Fibroblast of lung (primary cell): ENCODE measurements at regions not wholly inside any gene's neighbourhood (a gene's known extent, or its start where the extent isn't known, plus 50 kb on each side); places are given as distances from the start of the nearest gene placed in this dataset.

Experiments
- DNase-seq, 2 donors: peaks; one replicate each; pipeline versions ENCODE4 v3.0.0 to v3.0.0-alpha.2; 2010; ENCODE audit warnings: low read depth in 2 of 2
- H2AFZ ChIP-seq: 2 replicates; pipeline ENCODE4 v1.5.1; 2012; ENCODE audit warnings: low read length, control low read depth, inconsistent platforms
- H3K27ac ChIP-seq: 2 replicates; pipeline ENCODE4 v1.5.1; 2011; ENCODE audit warnings: low read length, control low read depth; ENCODE audit not compliant: insufficient read depth
- H3K27me3 ChIP-seq: 2 replicates; pipeline ENCODE4 v1.5.1; 2011; ENCODE audit warnings: mild to moderate bottlenecking, low read length; ENCODE audit not compliant: control insufficient read depth, insufficient read depth
- H3K36me3 ChIP-seq: 2 replicates; pipeline ENCODE4 v1.5.1; 2011; ENCODE audit warnings: low read length; ENCODE audit not compliant: control insufficient read depth, insufficient read depth
- H3K4me1 ChIP-seq: 2 replicates; pipeline ENCODE4 v1.5.1; 2011; ENCODE audit warnings: low read length; ENCODE audit not compliant: control insufficient read depth, insufficient read depth; ENCODE audit errors: extremely low read depth
- H3K4me2 ChIP-seq: 2 replicates; pipeline ENCODE4 v1.5.1; 2011; ENCODE audit warnings: low read length, control low read depth; ENCODE audit not compliant: insufficient read depth; ENCODE audit errors: extremely low read depth
- H3K4me3 ChIP-seq, 4 experiments: fragments of 200-600 bp in 1 of 4; sonication (generic) in 1 of 4; replicated peaks in 1 of 4; 2 replicates each; pipeline ENCODE4 v1.5.1; 2011 to 2016; ENCODE audit warnings: low read length in 4 of 4, low read depth in 3 of 4, mild to moderate bottlenecking in 3 of 4, control low read depth in 2 of 4, inconsistent platforms in 1 of 4, mixed read lengths in 1 of 4; ENCODE audit not compliant: insufficient read depth in 1 of 4; ENCODE audit errors: control extremely low read depth in 1 of 4
- H3K79me2 ChIP-seq: 2 replicates; pipeline ENCODE4 v1.5.1; 2012; ENCODE audit warnings: mild to moderate bottlenecking, low read length, inconsistent platforms; ENCODE audit not compliant: control insufficient read depth, insufficient read depth
- H3K9ac ChIP-seq: 2 replicates; pipeline ENCODE4 v1.5.1; 2011; ENCODE audit warnings: mild to moderate bottlenecking, low read length, control low read depth; ENCODE audit not compliant: insufficient read depth
- H3K9me3 ChIP-seq: 2 replicates; pipeline ENCODE4 v1.5.1; 2012; ENCODE audit warnings: low read depth, low read length; ENCODE audit not compliant: control insufficient read depth, insufficient read depth
- H4K20me1 ChIP-seq: 2 replicates; pipeline ENCODE4 v1.5.1; 2011; ENCODE audit warnings: low read length; ENCODE audit not compliant: control insufficient read depth, insufficient read depth; ENCODE audit errors: extremely low read depth
- EZH2 ChIP-seq: IDR thresholded peaks from 2 replicates; pipeline ENCODE4 v1.5.1; 2012; ENCODE audit warnings: low read length, control low read depth, mild to moderate bottlenecking; ENCODE audit errors: missing control alignments
- TF ChIP-seq, protein P1 (sequence below), 2 donors: IDR thresholded peaks in 1 of 2; conservative IDR thresholded peaks in 1 of 2; 1 replicate in 1 of 2; 2 replicates in 1 of 2; pipeline ENCODE4 v1.5.1; 2011 to 2012; ENCODE audit warnings: low read length in 2 of 2, control low read depth in 1 of 2, inconsistent platforms in 1 of 2, low read depth in 1 of 2, mild to moderate bottlenecking in 1 of 2

DNA sequence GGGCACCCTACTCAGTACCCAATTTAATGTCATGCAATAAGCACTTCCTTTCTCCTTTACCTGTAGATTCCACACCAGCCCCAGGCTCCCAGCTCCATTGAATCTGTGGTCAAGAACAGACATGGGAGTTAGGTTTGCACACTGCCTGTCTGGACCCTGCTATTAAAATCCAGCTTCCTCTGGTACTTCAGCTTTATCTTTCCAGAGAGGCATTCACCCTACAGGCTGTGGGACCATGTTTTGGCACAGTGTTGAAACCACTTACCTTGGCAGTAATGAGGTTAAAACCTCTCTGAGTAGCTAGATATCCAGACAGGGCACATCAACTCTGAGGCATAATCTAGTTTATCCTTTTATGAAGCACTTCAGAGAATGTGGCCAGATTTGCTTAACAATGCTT lies 191.5 kb upstream of the PCSK5 start:
- H3K4me1 ChIP-seq: no peaks in the 10 kb centered on the region
- H3K27me3 ChIP-seq: no peaks in the 10 kb centered on the region
- H3K4me2 ChIP-seq: no peak overlapping the region
- H2AFZ ChIP-seq: no peak overlapping the region
- H3K27ac ChIP-seq: no peak overlapping the region
- no peaks in the 10 kb centered on the region for H3K79me2 ChIP-seq
- no peak overlapping the region for H3K4me3 ChIP-seq
- no peak overlapping the region for H3K9ac ChIP-seq
- DNase-seq: no peak
- H4K20me1 ChIP-seq: no peaks in the 10 kb centered on the region
- no peaks in the 10 kb centered on the region for H3K36me3 ChIP-seq
- no peaks in the 10 kb centered on the region for H3K9me3 ChIP-seq
- TF ChIP-seq, protein P1, sequence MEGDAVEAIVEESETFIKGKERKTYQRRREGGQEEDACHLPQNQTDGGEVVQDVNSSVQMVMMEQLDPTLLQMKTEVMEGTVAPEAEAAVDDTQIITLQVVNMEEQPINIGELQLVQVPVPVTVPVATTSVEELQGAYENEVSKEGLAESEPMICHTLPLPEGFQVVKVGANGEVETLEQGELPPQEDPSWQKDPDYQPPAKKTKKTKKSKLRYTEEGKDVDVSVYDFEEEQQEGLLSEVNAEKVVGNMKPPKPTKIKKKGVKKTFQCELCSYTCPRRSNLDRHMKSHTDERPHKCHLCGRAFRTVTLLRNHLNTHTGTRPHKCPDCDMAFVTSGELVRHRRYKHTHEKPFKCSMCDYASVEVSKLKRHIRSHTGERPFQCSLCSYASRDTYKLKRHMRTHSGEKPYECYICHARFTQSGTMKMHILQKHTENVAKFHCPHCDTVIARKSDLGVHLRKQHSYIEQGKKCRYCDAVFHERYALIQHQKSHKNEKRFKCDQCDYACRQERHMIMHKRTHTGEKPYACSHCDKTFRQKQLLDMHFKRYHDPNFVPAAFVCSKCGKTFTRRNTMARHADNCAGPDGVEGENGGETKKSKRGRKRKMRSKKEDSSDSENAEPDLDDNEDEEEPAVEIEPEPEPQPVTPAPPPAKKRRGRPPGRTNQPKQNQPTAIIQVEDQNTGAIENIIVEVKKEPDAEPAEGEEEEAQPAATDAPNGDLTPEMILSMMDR (conservative IDR thresholded peaks at IDR 0.05 in 1 of 2, IDR thresholded peaks at IDR 0.05 in 1 of 2; ENCODE audit: low read depth in 1 of 2, low read length in 2 of 2): no peak
- no peak for TF ChIP-seq EZH2

DNA sequence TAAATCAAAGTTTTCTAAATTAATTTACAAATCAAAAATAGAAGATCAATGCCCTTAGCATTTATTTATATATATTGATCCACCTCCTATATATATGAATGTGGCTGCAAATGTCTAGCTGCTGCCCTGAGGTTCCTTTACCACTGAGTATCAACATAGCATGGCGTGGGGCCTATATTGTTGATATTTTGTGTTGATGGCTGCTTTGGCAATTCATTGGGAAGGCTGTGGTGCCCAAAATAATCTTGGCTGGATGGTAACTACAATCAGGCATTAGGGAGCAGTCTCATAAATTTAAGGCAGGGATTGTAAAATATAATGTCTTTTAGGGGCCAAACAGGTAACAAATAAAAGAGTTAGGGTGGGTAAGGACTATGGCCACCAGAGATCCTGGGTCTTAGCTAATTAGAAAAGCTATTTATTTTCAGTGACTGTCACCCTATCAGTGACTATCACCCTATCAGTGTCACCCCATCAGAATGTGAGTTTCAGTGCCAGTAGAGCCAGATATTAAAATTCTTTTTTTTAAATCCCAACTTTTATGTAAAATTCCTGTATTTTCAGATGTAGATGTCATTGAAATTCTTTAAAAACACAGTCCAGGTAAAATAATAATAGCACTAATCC lies 190.7 kb upstream of the PCSK5 start:
- no peaks in the 10 kb centered on the region for H3K36me3 ChIP-seq
- no peak overlapping the region for H3K27ac ChIP-seq
- no peaks in the 10 kb centered on the region for H3K9me3 ChIP-seq
- H3K4me2 ChIP-seq: no peak overlapping the region
- TF ChIP-seq EZH2: no peak
- TF ChIP-seq, protein P1 (conservative IDR thresholded peaks at IDR 0.05 in 1 of 2, IDR thresholded peaks at IDR 0.05 in 1 of 2; ENCODE audit: low read depth in 1 of 2, low read length in 2 of 2): no peak
- H2AFZ ChIP-seq: no peak overlapping the region
- H4K20me1 ChIP-seq: no peaks in the 10 kb centered on the region
- no peak overlapping the region for H3K9ac ChIP-seq
- no peaks in the 10 kb centered on the region for H3K4me1 ChIP-seq
- no peak for DNase-seq
- no peaks in the 10 kb centered on the region for H3K79me2 ChIP-seq
- H3K27me3 ChIP-seq: no peaks in the 10 kb centered on the region
- no peak overlapping the region for H3K4me3 ChIP-seq

DNA sequence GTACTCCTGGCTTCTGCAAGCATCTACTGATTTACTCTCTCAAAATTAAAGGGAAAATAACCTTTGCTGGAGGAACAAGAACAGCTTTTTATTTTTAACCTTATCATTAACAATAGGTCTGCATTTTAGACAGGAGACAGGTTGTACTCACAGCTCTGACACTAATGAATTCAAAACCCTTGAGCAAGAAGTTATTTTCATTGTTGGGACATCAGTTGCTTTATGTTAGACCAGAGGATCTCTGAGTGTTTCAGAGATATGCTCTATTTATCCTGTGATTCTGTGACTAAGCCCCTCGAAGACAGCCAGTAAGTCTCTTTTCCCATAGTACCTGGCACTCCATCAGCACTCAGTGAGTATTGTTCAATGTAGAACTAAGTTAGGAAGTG lies 190.2 kb upstream of the PCSK5 start:
- Histone ChIP-seq H3K36me3 (no peaks in the 10 kb centered on the region), H3K27ac (no peak overlapping the region), H3K4me3 (no peak overlapping the region), H3K9ac (no peak overlapping the region), H3K27me3 (no peaks in the 10 kb centered on the region), H3K4me1 (no peaks in the 10 kb centered on the region), H4K20me1 (no peaks in the 10 kb centered on the region), H2AFZ (no peak overlapping the region), H3K4me2 (no peak overlapping the region), H3K79me2 (no peaks in the 10 kb centered on the region), H3K9me3 (no peaks in the 10 kb centered on the region)
- no peak for TF ChIP-seq EZH2
- TF ChIP-seq, protein P1 (conservative IDR thresholded peaks at IDR 0.05 in 1 of 2, IDR thresholded peaks at IDR 0.05 in 1 of 2; ENCODE audit: low read depth in 1 of 2, low read length in 2 of 2): no peak
- DNase-seq: no peak
